Upper lobe of right lung (tissue), 1 donor: ENCODE measurements at regions not wholly inside any gene's neighbourhood (a gene's known extent, or its start where the extent isn't known, plus 50 kb on each side); places are given as distances from the start of the nearest gene placed in this dataset.
"Not testable (repeated sequence)": the region's sequence is repeated elsewhere in the genome, so short reads cannot be mapped to it uniquely, and the experiment has no call there.

Experiments
- ATAC-seq: fragments of 200-7000 bp; cut with Tn5 transposase; one replicate; pipeline ENCODE4 v1.9.1; 2020; ENCODE audit warnings: mild to moderate bottlenecking, moderate library complexity
- DNase-seq: peaks from one replicate; pipeline ENCODE4 v3.0.0-alpha.2; 2020
- H3K27ac ChIP-seq: fragments of 200-600 bp; one replicate; pipeline ENCODE4 v1.8.0; 2022
- H3K27me3 ChIP-seq: fragments of 200-600 bp; one replicate; pipeline ENCODE4 v1.8.0; 2022; ENCODE audit warnings: mild to moderate bottlenecking
- H3K36me3 ChIP-seq: fragments of 200-600 bp; one replicate; pipeline ENCODE4 v1.8.0; 2022
- H3K4me1 ChIP-seq: fragments of 200-600 bp; one replicate; pipeline ENCODE4 v1.8.0; 2022
- H3K4me3 ChIP-seq: fragments of 200-600 bp; one replicate; pipeline ENCODE4 v1.8.0; 2022; ENCODE audit warnings: mild to moderate bottlenecking
- H3K9me3 ChIP-seq: fragments of 200-600 bp; one replicate; pipeline ENCODE4 v1.8.0; 2022
- CTCF ChIP-seq: fragments of 200-600 bp; IDR thresholded peaks from one replicate; pipeline ENCODE4 v1.8.0; 2022; ENCODE audit warnings: antibody characterized with exemption
- intact Hi-C: fragments of 100-400 bp; cut with DNase I; formaldehyde crosslinking; loops from one replicate; pipeline ENCODE4 v1.11.0; 2022
- donor health status: DM: no; HTN: yes; CAD: no; lungs with severe emphysema.

- Histone ChIP-seq H3K27me3 (no peaks in the 10 kb centered on the region), H3K4me3 (no peak overlapping the region), H3K9me3 (no peaks in the 10 kb centered on the region), H3K4me1 (no peaks in the 10 kb centered on the region), H3K36me3 (no peaks in the 10 kb centered on the region), H3K27ac (no peak overlapping the region)
- DNase-seq (no peak), ATAC-seq (no peak)
- intact Hi-C loops = no loop called here
- no peak for TF ChIP-seq CTCF
Measured at GRCh38 chr14:41230683-41231082, 376.0 kb upstream of the LRFN5 start.

GRCh38 chr14:41229824-41230223, 376.9 kb upstream of the LRFN5 start:
- Histone ChIP-seq H3K27me3 (no peaks in the 10 kb centered on the region), H3K36me3 (no peaks in the 10 kb centered on the region), H3K9me3 (no peaks in the 10 kb centered on the region), H3K27ac (no peak overlapping the region), H3K4me3 (no peak overlapping the region), H3K4me1 (no peaks in the 10 kb centered on the region)
- ATAC-seq (no peak), DNase-seq (no peak)
- intact Hi-C loops = no loop called here
- no peak for TF ChIP-seq CTCF

GRCh38 chr14:41225433-41225832, 381.2 kb upstream of the LRFN5 start:
- DNase-seq = no peak
- no peak for TF ChIP-seq CTCF
- Histone ChIP-seq H3K4me1 (no peaks in the 10 kb centered on the region), H3K4me3 (no peak overlapping the region), H3K27ac (no peak overlapping the region), H3K9me3 (no peaks in the 10 kb centered on the region), H3K36me3 (no peaks in the 10 kb centered on the region), H3K27me3 (no peaks in the 10 kb centered on the region)
- intact Hi-C loops = no loop called here
- no peak for ATAC-seq

- H3K27me3 ChIP-seq = no peaks in the 10 kb centered on the region
- H3K27ac ChIP-seq = no peak overlapping the region
- no peaks in the 10 kb centered on the region for H3K4me1 ChIP-seq
- H3K36me3 ChIP-seq = no peaks in the 10 kb centered on the region
- ATAC-seq = no peak
- TF ChIP-seq CTCF = no peak
- DNase-seq = no peak
- no peak overlapping the region for H3K4me3 ChIP-seq
- H3K9me3 ChIP-seq = no peaks in the 10 kb centered on the region
- intact Hi-C loops = no loop called here
Measured at GRCh38 chr14:41222581-41222980, 384.1 kb upstream of the LRFN5 start.

GRCh38 chr14:41214978-41215377, 391.7 kb upstream of the LRFN5 start:
- ATAC-seq, H3K4me3 ChIP-seq, H3K27ac ChIP-seq, H3K9me3 ChIP-seq, H3K27me3 ChIP-seq, H3K4me1 ChIP-seq, H3K36me3 ChIP-seq, DNase-seq, intact Hi-C loops: not testable (repeated sequence)

- intact Hi-C loops = no loop called here
- Histone ChIP-seq H3K4me1 (no peaks in the 10 kb centered on the region), H3K36me3 (no peaks in the 10 kb centered on the region), H3K27ac (no peak overlapping the region), H3K4me3 (no peak overlapping the region), H3K9me3 (no peaks in the 10 kb centered on the region), H3K27me3 (no peaks in the 10 kb centered on the region)
- DNase-seq = no peak
- no peak for ATAC-seq
- TF ChIP-seq CTCF = no peak
Measured at GRCh38 chr14:41201696-41202095, 405.0 kb upstream of the LRFN5 start.
